ENCODE measurements at regions not wholly inside any gene's neighbourhood (a gene's known extent, or its start where the extent isn't known, plus 50 kb on each side); places are given as distances from the start of the nearest gene placed in this dataset.

- Histone ChIP-seq H3K4me1 (ENCODE audit: insufficient read depth, low read length) (0 out of 2 replicates have a peak, but pooled peaks cover 5% of the 10 kb centered on the region), H3K9ac (ENCODE audit: low read depth, low read length) (no peak overlapping the region), H3K36me3 (ENCODE audit: insufficient read depth, low read length) (no peaks in the 10 kb centered on the region), H3K9me3 (ENCODE audit: control insufficient read depth, insufficient read depth, low read length) (no peaks in the 10 kb centered on the region)
These were observed 208.5 kb upstream of the E2F7 start for GRCh38 chr12:77273898-77274297.

DNA sequence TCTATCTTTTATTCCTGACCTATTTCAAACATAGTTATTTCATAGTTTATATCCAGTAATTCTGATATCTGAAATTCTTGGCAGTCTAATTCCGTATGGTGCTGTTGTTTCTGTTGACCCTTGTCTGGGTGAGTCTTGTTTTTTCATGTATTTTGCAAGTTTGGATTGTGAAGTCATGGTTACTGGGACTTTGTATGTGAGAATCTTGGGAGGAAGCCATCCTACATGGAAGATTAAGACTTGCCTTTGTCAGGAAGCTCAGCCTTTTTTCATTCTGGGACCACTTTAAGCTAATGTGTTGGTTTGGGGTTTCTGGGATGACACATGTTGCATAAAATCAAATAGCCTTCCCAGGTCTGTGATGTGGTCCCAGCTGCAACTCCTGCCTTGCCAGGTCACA, 191.6 kb upstream of the E2F7 start:
- no peaks in the 10 kb centered on the region for H3K9me3 ChIP-seq (ENCODE audit: control insufficient read depth, insufficient read depth, low read length)
- H3K36me3 ChIP-seq (ENCODE audit: insufficient read depth, low read length), result no peaks in the 10 kb centered on the region
- no peak overlapping the region for H3K9ac ChIP-seq (ENCODE audit: low read depth, low read length)
- H3K4me1 ChIP-seq (ENCODE audit: insufficient read depth, low read length), result no peaks in the 10 kb centered on the region

DNA sequence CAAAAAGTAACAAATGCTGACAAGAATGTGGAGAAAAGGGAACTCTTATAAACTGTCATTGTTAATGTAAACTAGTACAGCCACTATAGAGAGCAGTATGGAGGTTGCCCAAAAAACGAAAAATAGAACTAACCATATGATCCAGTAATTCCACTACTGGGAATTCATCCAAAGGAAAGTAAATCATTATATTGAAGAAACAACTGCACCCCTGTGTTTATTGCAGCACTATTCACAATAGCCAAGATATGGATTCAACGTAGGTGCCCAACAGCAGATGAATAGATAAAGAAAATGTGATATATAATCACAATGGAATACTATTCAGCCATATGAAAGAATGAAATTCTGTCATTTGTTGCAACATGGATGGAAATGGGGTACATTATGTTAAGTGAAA, 188.0 kb upstream of the E2F7 start:
- H3K9me3 ChIP-seq (ENCODE audit: control insufficient read depth, insufficient read depth, low read length), result no peaks in the 10 kb centered on the region
- no peaks in the 10 kb centered on the region for H3K36me3 ChIP-seq (ENCODE audit: insufficient read depth, low read length)
- H3K4me1 ChIP-seq (ENCODE audit: insufficient read depth, low read length), result no peaks in the 10 kb centered on the region
- no peak overlapping the region for H3K9ac ChIP-seq (ENCODE audit: low read depth, low read length)

- no peaks in the 10 kb centered on the region for H3K36me3 ChIP-seq (ENCODE audit: insufficient read depth, low read length)
- no peaks in the 10 kb centered on the region for H3K9me3 ChIP-seq (ENCODE audit: control insufficient read depth, insufficient read depth, low read length)
These were observed 186.4 kb upstream of the E2F7 start for GRCh38 chr12:77251799-77252198.

DNA sequence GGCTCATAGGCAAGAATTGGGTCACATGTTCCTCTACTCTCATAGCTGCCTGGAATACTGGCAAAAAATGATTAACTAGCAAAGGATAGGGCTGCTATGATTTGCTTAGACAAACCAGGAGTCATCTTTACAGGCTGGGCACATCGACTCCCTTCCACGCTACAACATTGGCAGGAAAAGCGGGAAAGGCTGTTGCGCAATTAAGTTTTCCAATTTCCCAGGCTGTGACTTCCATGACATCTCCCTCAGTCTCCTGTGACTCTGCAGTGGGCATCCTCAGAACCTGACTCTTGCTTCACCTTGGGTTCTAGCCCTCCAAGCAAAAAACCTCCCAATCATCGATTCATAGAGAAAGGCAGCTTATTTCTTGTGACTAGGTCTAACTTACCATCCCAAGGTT, 184.5 kb upstream of the E2F7 start:
- no peaks in the 10 kb centered on the region for H3K4me1 ChIP-seq (ENCODE audit: insufficient read depth, low read length)
- H3K9ac ChIP-seq (ENCODE audit: low read depth, low read length), result no peak overlapping the region
- no peaks in the 10 kb centered on the region for H3K36me3 ChIP-seq (ENCODE audit: insufficient read depth, low read length)
- no peaks in the 10 kb centered on the region for H3K9me3 ChIP-seq (ENCODE audit: control insufficient read depth, insufficient read depth, low read length)

More at GRCh38 chr12:77251799-77252198, 186.4 kb upstream of the E2F7 start:
- Histone ChIP-seq H3K4me1 (ENCODE audit: insufficient read depth, low read length) (no peaks in the 10 kb centered on the region), H3K9ac (ENCODE audit: low read depth, low read length) (no peak overlapping the region)

- no peaks in the 10 kb centered on the region for H3K36me3 ChIP-seq (ENCODE audit: insufficient read depth, low read length)
- no peaks in the 10 kb centered on the region for H3K9me3 ChIP-seq (ENCODE audit: control insufficient read depth, insufficient read depth, low read length)
- no peaks in the 10 kb centered on the region for H3K4me1 ChIP-seq (ENCODE audit: insufficient read depth, low read length)
- H3K9ac ChIP-seq (ENCODE audit: low read depth, low read length), result no peak overlapping the region
These were observed 182.7 kb upstream of the E2F7 start for GRCh38 chr12:77248036-77248435.

GRCh38 chr12:77247542-77247941, 182.2 kb upstream of the E2F7 start:
- Histone ChIP-seq H3K4me1 (ENCODE audit: insufficient read depth, low read length) (no peaks in the 10 kb centered on the region), H3K9ac (ENCODE audit: low read depth, low read length) (no peak overlapping the region), H3K36me3 (ENCODE audit: insufficient read depth, low read length) (no peaks in the 10 kb centered on the region), H3K9me3 (ENCODE audit: control insufficient read depth, insufficient read depth, low read length) (no peaks in the 10 kb centered on the region)

- Histone ChIP-seq H3K9me3 (ENCODE audit: control insufficient read depth, insufficient read depth, low read length) (no peaks in the 10 kb centered on the region), H3K36me3 (ENCODE audit: insufficient read depth, low read length) (no peaks in the 10 kb centered on the region), H3K4me1 (ENCODE audit: insufficient read depth, low read length) (peaks cover under 1% of the 10 kb centered on the region; the same call in 1 of the 2 replicates), H3K9ac (ENCODE audit: low read depth, low read length) (no peak overlapping the region)
These were observed 178.0 kb upstream of the E2F7 start for GRCh38 chr12:77243345-77243744.

- H3K9me3 ChIP-seq (ENCODE audit: control insufficient read depth, insufficient read depth, low read length), result no peaks in the 10 kb centered on the region
- no peak overlapping the region for H3K9ac ChIP-seq (ENCODE audit: low read depth, low read length)
- H3K36me3 ChIP-seq (ENCODE audit: insufficient read depth, low read length), result no peaks in the 10 kb centered on the region
- H3K4me1 ChIP-seq (ENCODE audit: insufficient read depth, low read length), result peaks cover 11% of the 10 kb centered on the region
These were observed 174.2 kb upstream of the E2F7 start for GRCh38 chr12:77239617-77240016.

DNA sequence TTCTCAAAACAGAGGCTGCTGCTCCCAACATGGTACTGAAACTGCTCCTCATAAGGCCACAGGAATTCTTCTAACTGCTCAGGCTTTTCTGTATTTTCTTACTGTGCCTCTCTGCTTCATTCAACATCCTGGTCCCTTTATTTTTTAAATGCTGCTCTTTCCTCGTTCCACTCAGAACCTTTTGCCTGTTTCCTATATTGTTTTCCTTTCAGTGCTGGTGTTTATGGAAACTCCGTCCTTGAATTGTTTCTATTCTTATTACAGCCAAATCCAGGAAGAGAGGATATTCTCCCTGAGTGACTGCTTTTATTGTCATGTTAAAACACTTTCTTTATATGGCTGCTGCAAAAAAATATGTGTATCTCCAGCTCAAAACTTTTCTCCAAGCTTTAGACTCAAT, 173.0 kb upstream of the E2F7 start:
- Histone ChIP-seq H3K9ac (ENCODE audit: low read depth, low read length) (no peak overlapping the region), H3K36me3 (ENCODE audit: insufficient read depth, low read length) (no peaks in the 10 kb centered on the region), H3K4me1 (ENCODE audit: insufficient read depth, low read length) (peaks cover 11% of the 10 kb centered on the region), H3K9me3 (ENCODE audit: control insufficient read depth, insufficient read depth, low read length) (no peaks in the 10 kb centered on the region)

GRCh38 chr12:77237896-77238295, 172.5 kb upstream of the E2F7 start:
- no peak overlapping the region for H3K9ac ChIP-seq (ENCODE audit: low read depth, low read length)
- peaks cover 11% of the 10 kb centered on the region for H3K4me1 ChIP-seq (ENCODE audit: insufficient read depth, low read length)
- no peaks in the 10 kb centered on the region for H3K36me3 ChIP-seq (ENCODE audit: insufficient read depth, low read length)
- no peaks in the 10 kb centered on the region for H3K9me3 ChIP-seq (ENCODE audit: control insufficient read depth, insufficient read depth, low read length)

- Histone ChIP-seq H3K36me3 (ENCODE audit: insufficient read depth, low read length) (no peaks in the 10 kb centered on the region), H3K4me1 (ENCODE audit: insufficient read depth, low read length) (peaks cover 15% of the 10 kb centered on the region), H3K9ac (ENCODE audit: low read depth, low read length) (no peak overlapping the region), H3K9me3 (ENCODE audit: control insufficient read depth, insufficient read depth, low read length) (no peaks in the 10 kb centered on the region)
These were observed 170.7 kb upstream of the E2F7 start for GRCh38 chr12:77236066-77236465.

- H3K9ac ChIP-seq (ENCODE audit: low read depth, low read length), result no peak overlapping the region
These were observed 166.7 kb upstream of the E2F7 start for GRCh38 chr12:77232045-77232444.

DNA sequence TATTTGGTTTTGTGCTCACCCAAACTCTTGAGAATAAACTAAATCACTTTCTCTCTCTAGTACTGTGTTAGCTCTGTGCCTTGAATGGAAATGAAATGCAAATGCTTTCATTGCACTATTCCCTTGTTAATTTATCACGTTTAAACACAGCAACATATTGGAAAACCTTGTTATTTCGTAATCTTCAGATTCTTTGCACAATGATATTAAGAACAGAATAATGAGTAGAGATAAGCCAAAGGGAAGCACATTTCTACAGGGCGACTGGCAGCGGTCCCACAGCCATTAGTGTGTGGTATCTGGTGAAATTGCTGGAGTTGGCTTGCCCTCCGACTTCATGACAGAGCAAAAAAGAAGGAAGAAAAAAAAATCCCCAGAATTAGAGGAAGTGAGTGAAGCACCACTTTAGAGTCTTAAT, 166.1 kb upstream of the E2F7 start:
- Histone ChIP-seq H3K36me3 (ENCODE audit: insufficient read depth, low read length) (no peaks in the 10 kb centered on the region), H3K9me3 (ENCODE audit: control insufficient read depth, insufficient read depth, low read length) (no peaks in the 10 kb centered on the region), H3K9ac (ENCODE audit: low read depth, low read length) (no peak overlapping the region), H3K4me1 (ENCODE audit: insufficient read depth, low read length) (peaks cover 12% of the 10 kb centered on the region; the same call in 1 of the 2 replicates)

More at GRCh38 chr12:77232045-77232444, 166.7 kb upstream of the E2F7 start:
- Histone ChIP-seq H3K9me3 (ENCODE audit: control insufficient read depth, insufficient read depth, low read length) (no peaks in the 10 kb centered on the region), H3K4me1 (ENCODE audit: insufficient read depth, low read length) (peaks cover 12% of the 10 kb centered on the region; the same call in 1 of the 2 replicates), H3K36me3 (ENCODE audit: insufficient read depth, low read length) (no peaks in the 10 kb centered on the region)

- no peak overlapping the region for H3K9ac ChIP-seq (ENCODE audit: low read depth, low read length)
- no peaks in the 10 kb centered on the region for H3K9me3 ChIP-seq (ENCODE audit: control insufficient read depth, insufficient read depth, low read length)
- H3K36me3 ChIP-seq (ENCODE audit: insufficient read depth, low read length), result no peaks in the 10 kb centered on the region
- peaks cover 12% of the 10 kb centered on the region; the same call in 1 of the 2 replicates for H3K4me1 ChIP-seq (ENCODE audit: insufficient read depth, low read length)
These were observed 164.5 kb upstream of the E2F7 start for GRCh38 chr12:77229640-77230442.

Data from ES-I3 (cell line).